Ovary (tissue), 3 donors: ENCODE measurements at regions not wholly inside any gene's neighbourhood (a gene's known extent, or its start where the extent isn't known, plus 50 kb on each side); places are given as distances from the start of the nearest gene placed in this dataset.

ENCODE experiments used
- POLR2A ChIP-seq: fragments of 450-650 bp; IDR thresholded peaks from one replicate; pipeline ENCODE4 v1.6.1; 2017; ENCODE audit warnings: antibody characterized with exemption, mild to moderate bottlenecking, moderate library complexity
- TF ChIP-seq, protein P1 (sequence below), 3 donors: fragments of 450-650 bp in 2 of 3; fragments of 200-600 bp in 1 of 3; IDR thresholded peaks; one replicate each; pipeline versions ENCODE4 v1.5.1 to v1.8.0; 2016 to 2022; ENCODE audit warnings: antibody characterized with exemption in 3 of 3, mild to moderate bottlenecking in 1 of 3
- donor health status: DM: no; HTN: no; CAD: no.

DNA sequence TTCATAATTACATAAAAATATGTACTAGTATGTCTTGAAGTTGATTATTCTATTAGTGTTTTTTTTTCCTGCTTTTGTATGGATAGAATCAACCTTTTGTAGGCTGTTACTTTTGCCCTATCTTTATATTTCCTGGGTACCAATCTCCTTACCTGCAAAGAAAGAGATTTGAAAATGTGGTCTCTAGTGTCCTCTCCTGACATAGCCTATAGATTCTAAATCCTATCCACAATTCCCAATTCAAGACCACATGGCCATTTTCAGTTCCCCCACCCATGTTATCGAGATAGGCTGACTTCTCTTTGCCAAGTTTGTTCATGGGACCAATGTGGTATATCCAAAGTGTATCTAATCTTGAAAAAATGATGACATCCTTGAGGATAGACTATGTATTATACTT, 269.4 kb upstream of the SEMA3D start:
- TF ChIP-seq, protein P1, sequence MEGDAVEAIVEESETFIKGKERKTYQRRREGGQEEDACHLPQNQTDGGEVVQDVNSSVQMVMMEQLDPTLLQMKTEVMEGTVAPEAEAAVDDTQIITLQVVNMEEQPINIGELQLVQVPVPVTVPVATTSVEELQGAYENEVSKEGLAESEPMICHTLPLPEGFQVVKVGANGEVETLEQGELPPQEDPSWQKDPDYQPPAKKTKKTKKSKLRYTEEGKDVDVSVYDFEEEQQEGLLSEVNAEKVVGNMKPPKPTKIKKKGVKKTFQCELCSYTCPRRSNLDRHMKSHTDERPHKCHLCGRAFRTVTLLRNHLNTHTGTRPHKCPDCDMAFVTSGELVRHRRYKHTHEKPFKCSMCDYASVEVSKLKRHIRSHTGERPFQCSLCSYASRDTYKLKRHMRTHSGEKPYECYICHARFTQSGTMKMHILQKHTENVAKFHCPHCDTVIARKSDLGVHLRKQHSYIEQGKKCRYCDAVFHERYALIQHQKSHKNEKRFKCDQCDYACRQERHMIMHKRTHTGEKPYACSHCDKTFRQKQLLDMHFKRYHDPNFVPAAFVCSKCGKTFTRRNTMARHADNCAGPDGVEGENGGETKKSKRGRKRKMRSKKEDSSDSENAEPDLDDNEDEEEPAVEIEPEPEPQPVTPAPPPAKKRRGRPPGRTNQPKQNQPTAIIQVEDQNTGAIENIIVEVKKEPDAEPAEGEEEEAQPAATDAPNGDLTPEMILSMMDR (IDR thresholded peaks at IDR 0.05), result no peak
- no peak for TF ChIP-seq POLR2A
